DND-41 (cell line): ENCODE measurements at regions not wholly inside any gene's neighbourhood (a gene's known extent, or its start where the extent isn't known, plus 50 kb on each side); places are given as distances from the start of the nearest gene placed in this dataset.

ENCODE experiments used
- EZH2 ChIP-seq: IDR thresholded peaks from 3 replicates; pipeline ENCODE4 v1.6.1; 2012; ENCODE audit warnings: borderline replicate concordance, low read depth, mild to moderate bottlenecking, moderate library complexity, low read length, inconsistent platforms; ENCODE audit not compliant: severe bottlenecking
- TF ChIP-seq, protein P1 (sequence below): IDR thresholded peaks from 2 replicates; pipeline ENCODE4 v1.5.1; 2012; ENCODE audit warnings: borderline replicate concordance, low read length, moderate library complexity, mild to moderate bottlenecking; ENCODE audit not compliant: poor library complexity, severe bottlenecking; ENCODE audit errors: extremely low read depth

DNA sequence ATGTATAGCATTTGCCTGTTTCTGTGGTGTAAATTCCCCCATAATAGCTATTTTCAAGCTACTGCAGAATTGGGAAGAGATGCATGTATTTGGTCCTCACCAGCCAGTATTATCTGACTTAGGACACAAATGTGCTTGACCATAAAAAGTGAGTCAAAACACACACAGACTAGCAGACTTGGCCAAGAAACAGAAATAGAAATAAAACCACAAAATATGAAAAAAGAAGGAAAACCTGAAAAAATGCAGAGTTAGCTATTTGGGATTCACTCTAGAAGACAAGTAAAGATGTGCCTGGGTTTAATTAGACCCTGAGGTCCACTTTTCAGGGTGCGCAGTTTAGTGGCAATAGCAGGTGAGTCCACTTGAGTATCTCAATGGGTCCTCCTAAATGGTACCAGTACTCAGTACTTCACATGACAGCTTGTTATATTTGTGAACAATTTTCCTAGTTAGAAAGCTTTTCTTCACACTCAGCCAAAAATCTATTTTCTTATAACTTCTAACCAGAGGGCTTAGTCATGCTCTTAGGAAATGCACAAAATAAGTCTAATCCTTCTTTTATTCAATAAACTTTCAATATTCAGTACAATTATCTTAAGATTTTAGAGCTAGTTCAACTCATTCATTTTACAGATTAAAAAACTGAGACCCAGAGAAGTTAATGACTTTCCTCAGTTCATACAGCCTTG is 108.7 kb upstream of the JADE1 start:
- TF ChIP-seq EZH2: no peak
- TF ChIP-seq, protein P1, sequence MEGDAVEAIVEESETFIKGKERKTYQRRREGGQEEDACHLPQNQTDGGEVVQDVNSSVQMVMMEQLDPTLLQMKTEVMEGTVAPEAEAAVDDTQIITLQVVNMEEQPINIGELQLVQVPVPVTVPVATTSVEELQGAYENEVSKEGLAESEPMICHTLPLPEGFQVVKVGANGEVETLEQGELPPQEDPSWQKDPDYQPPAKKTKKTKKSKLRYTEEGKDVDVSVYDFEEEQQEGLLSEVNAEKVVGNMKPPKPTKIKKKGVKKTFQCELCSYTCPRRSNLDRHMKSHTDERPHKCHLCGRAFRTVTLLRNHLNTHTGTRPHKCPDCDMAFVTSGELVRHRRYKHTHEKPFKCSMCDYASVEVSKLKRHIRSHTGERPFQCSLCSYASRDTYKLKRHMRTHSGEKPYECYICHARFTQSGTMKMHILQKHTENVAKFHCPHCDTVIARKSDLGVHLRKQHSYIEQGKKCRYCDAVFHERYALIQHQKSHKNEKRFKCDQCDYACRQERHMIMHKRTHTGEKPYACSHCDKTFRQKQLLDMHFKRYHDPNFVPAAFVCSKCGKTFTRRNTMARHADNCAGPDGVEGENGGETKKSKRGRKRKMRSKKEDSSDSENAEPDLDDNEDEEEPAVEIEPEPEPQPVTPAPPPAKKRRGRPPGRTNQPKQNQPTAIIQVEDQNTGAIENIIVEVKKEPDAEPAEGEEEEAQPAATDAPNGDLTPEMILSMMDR: no peak
